AG08395 (cell line): ENCODE measurements at regions not wholly inside any gene's neighbourhood (a gene's known extent, or its start where the extent isn't known, plus 50 kb on each side); places are given as distances from the start of the nearest gene placed in this dataset.
"Not testable (repeated sequence)": the region's sequence is repeated elsewhere in the genome, so short reads cannot be mapped to it uniquely, and the experiment has no call there.

Experiments
- DNase-seq: peaks from one replicate; pipeline ENCODE4 v3.0.0; 2012; ENCODE audit warnings: mixed read lengths, low spot score

- no peak for DNase-seq
Measured at GRCh38 chr1:244758708-244759107, 76.8 kb upstream of the COX20 start.

DNA sequence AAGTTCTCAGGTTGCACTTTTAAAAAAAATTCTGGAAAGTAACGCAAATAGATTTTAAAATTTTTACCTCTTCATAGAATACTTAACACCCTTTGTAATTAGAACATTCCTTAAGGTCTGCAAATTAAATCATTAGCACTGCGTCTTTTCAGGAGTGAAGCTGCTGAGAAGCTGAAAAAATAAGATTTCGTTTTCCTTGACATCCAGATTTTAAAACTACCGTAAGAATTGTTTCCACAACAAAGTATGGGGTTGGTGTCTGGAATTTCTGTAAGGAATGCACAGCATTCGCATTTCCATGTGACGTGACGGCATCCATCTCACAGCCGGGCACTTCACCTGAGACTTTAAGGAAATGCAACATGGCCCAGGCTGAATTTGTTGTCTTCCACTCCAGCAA lies 76.3 kb upstream of the COX20 start:
- no peak for DNase-seq

- no peak for DNase-seq
Measured at GRCh38 chr1:244760471-244760870, 75.0 kb upstream of the COX20 start.

GRCh38 chr1:244761279-244761678 lies 74.2 kb upstream of the COX20 start:
- no peak for DNase-seq

DNA sequence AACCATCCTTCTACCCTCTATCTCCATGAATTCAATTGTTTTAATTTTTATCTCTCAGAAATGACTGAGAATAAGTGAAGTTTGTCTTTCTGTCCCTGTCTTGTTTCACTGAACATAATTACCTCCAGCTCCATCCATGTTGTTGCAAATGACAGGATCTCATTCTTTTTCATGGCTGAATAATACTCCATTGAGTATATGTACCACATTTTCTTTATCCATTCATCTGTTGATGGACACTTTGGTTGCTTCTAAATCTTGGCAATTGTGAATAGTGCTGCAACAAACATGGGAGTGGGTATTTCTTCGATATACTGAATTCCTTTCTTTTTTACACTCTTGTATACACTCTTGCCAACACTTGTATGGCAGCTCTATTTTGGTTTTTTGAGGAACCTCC lies 72.8 kb upstream of the COX20 start:
- no peak for DNase-seq

GRCh38 chr1:244768186-244768585 lies 67.3 kb upstream of the COX20 start:
- DNase-seq, result no peak

- no peak for DNase-seq
Measured at GRCh38 chr1:244768804-244769203, 66.7 kb upstream of the COX20 start.

DNA sequence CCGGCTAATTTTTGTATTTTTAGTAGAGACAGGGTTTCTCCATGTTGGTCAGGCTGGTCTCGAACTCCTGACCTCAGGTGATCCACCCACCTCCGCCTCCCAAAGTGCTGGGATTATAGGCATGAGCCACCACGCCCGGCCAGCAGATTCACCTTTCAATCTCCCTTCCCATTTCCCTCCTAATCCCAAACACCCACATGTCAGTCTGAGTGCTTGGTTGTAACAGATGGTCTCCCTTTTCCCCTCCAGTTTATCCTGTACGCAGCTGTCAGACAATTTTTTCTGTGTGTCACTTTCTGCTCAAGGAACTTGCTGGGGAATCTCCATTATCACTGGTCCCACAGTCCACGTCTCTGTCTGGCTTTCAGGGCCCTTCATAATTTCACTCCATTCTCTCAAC lies 64.9 kb upstream of the COX20 start:
- DNase-seq, result not testable (repeated sequence)

- DNase-seq, result no peak
Measured at GRCh38 chr1:244773513-244773912, 61.9 kb upstream of the COX20 start.

DNA sequence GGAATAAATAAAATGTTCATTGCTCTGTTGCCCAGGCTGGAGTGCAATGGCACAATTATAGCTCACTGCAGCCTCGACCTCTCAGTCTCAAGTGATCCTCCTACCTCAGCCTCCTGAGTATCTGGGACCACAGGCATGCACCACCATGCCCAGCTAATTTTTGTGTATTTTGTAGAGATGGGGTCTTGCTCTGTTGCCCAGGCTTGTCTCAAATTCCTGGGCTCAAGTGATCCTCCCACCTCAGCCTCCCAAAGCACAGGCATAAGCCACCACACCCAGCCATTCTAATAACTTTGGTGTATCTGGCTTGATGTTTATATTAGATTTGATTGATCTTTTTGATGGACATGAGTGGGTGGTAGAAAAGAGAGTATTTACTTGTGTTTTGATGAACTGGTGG lies 58.7 kb upstream of the COX20 start:
- not testable (repeated sequence) for DNase-seq

- DNase-seq, result peak; percentile 79
Measured at GRCh38 chr1:244778344-244778743, 57.1 kb upstream of the COX20 start.

DNA sequence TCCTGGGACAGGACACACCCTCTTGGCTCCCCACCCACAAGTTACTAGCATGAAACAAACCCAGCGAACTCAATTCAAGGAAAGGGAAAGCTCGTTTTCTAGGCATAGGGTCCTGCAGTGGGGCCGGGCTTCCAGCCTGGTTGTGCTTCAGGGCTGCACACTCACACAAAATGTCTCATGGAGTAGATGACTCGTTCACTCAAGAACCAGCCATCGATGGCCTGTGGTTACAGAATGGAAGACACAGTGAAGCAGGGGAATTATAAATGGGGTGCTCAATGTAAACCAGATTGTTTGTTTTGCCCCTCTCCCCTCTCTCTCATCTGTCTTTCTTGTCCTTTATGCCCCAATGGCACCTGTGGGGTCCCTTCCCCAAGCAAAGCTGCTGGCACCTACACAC lies 56.0 kb upstream of the COX20 start:
- peak; percentile 36 for DNase-seq

DNA sequence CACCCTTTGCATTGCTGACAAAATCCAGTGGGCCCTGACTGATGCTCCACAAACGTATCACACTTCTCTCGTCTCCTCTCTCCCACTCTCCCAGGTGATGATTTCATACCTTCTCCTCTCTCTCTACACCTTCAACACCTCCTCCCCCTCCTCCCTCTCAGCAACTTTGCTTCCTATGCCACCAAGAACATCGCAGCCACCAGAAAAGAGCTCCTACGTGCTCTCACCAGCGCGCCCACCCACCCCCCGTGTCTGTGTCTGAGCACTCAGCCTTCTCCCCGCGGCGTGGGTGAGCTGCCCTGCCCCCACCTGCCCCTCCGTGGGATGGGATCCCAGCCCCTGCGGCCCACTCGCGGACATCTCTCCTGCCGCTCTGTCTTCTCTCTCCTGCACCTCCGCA lies 55.1 kb upstream of the COX20 start:
- DNase-seq, result no peak

GRCh38 chr1:244782056-244782455 lies 53.4 kb upstream of the COX20 start:
- DNase-seq, result no peak

DNA sequence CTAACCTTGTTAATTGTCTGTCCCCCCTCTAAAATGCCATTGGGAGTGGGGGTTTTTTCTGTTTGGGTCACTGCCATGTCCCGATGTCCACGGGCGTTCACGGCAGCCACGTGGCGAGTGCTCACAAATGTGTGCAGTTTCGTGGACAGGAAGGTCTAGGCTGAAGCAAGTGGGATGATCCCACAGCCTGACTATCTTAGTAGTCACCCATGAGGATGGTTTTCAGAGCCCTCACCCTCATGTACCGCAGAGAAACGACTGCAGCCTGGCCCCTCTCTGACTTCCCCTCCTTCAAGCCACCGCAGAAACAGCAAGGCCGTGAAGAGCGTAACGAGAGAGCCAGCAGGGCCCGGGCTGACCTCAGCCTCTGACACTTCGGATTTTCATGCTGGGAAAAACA lies 52.3 kb upstream of the COX20 start:
- no peak for DNase-seq
